Pancreas (tissue), 10 donors: ENCODE measurements at regions not wholly inside any gene's neighbourhood (a gene's known extent, or its start where the extent isn't known, plus 50 kb on each side); places are given as distances from the start of the nearest gene placed in this dataset.

Experiments
- ATAC-seq, 4 donors: fragments of 200-7000 bp; cut with Tn5 transposase; one replicate each; pipeline versions ENCODE4 v1.8.0 to v1.9.1; 2020; ENCODE audit warnings: mild to moderate bottlenecking in 4 of 4, moderate library complexity in 4 of 4
- DNase-seq, 6 donors: peaks; one replicate each; pipeline ENCODE4 v3.0.0-alpha.2; 2020
- FAIRE-seq: peaks from 2 replicates; lab custom pipeline; 2012; peaks lifted over from hg19 to GRCh38; lab: Jason Lieb, UNC
- H3K27ac ChIP-seq, 4 donors: fragments of 200-600 bp; sonication (generic); 1 replicate in 3 of 4; 2 replicates in 1 of 4; pipeline versions ENCODE4 v1.5.0 to v1.8.0; 2020
- H3K27me3 ChIP-seq, 4 donors: fragments of 200-600 bp; one replicate each; pipeline ENCODE4 v1.8.0; 2021
- H3K36me3 ChIP-seq, 3 donors: fragments of 200-600 bp; sonication (generic) in 1 of 3; one replicate each; pipeline versions ENCODE4 v1.5.0 to v1.8.0; 2020 to 2021
- H3K4me1 ChIP-seq, 3 donors: fragments of 200-600 bp; one replicate each; pipeline ENCODE4 v1.8.0; 2021
- H3K4me3 ChIP-seq, 4 donors: fragments of 200-600 bp; sonication (generic) in 2 of 4; one replicate each; pipeline versions ENCODE4 v1.5.0 to v1.8.0; 2020 to 2021
- H3K9me3 ChIP-seq, 4 donors: fragments of 200-600 bp; one replicate each; pipeline ENCODE4 v1.8.0; 2021
- WGBS, 2 donors: extraction: QIAGEN DNeasy Blood & Tissue Kit; methylation state at CpG; one replicate each; pipeline ENCODE4 v1.1.7; 2013; 5-methylcytosine and 5-hydroxymethylcytosine counted together
- intact Hi-C, 3 donors: fragments of 100-400 bp; cut with DNase I; formaldehyde crosslinking; loops; one replicate each; pipeline versions ENCODE4 v1.11.1 to v1.14.2; 2022
- TF ChIP-seq, protein P1 (sequence below), 4 donors: fragments of 200-600 bp; sonication (generic) in 3 of 4; IDR thresholded peaks; one replicate each; pipeline versions ENCODE4 v1.5.0 to v1.8.0; 2021; ENCODE audit warnings: antibody characterized with exemption in 4 of 4
- donor health status: healthy with polysubstance abuse.
- donor health status: DM: no; HTN: no; CAD: no; lungs with moderate emphysema.
- donor health status: DM: no; HTN: no; CAD: no.
- donor health status: control.
- donor health status: control.
- donor health status: Bipolar disorder and iron deficiency.
- donor health status: DM: yes; HTN: yes; CAD: no.
- donor health status: DM: no; HTN: no; CAD: no.
- donor health status: DM: no; HTN: no; CAD: no.
- donor health status: DM: yes; HTN: yes; CAD: no.

DNA sequence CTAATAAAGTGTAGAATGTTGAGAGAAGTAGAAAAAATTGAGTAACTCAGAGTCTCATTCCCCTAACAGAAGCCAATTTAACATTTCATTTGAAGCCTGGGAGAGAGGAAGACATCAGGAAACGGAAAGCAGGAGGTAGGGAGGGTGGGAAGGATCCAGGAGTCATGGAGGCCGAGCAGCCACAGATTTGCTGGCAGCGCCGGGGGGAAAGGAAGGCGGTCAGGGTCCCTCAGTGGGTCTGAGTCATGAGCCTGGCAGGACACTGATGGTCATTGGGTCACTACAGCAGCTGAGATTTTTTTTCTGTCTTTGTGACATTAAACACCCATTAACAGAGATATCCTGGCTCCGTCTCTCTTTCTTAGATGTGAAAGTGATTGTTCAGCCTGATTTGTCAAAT, 248.1 kb downstream of the EFNB2 start:
- ATAC-seq = peak in 1 of 4 donors; percentile 18
- Histone ChIP-seq H3K4me1 (no peaks in the 10 kb centered on the region), H3K9me3 (no peaks in the 10 kb centered on the region), H3K4me3 (no peak overlapping the region), H3K36me3 (no peaks in the 10 kb centered on the region), H3K27ac (no peak overlapping the region), H3K27me3 (no peaks in the 10 kb centered on the region)
- TF ChIP-seq, protein P1, sequence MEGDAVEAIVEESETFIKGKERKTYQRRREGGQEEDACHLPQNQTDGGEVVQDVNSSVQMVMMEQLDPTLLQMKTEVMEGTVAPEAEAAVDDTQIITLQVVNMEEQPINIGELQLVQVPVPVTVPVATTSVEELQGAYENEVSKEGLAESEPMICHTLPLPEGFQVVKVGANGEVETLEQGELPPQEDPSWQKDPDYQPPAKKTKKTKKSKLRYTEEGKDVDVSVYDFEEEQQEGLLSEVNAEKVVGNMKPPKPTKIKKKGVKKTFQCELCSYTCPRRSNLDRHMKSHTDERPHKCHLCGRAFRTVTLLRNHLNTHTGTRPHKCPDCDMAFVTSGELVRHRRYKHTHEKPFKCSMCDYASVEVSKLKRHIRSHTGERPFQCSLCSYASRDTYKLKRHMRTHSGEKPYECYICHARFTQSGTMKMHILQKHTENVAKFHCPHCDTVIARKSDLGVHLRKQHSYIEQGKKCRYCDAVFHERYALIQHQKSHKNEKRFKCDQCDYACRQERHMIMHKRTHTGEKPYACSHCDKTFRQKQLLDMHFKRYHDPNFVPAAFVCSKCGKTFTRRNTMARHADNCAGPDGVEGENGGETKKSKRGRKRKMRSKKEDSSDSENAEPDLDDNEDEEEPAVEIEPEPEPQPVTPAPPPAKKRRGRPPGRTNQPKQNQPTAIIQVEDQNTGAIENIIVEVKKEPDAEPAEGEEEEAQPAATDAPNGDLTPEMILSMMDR (IDR thresholded peaks at IDR 0.05) = no peak
- no peak for FAIRE-seq
- no peak for DNase-seq
- WGBS, 2 donors = 77 to 91% methylated on average over 6 of the region's 6 CpGs
- intact Hi-C loops = no loop called here

DNA sequence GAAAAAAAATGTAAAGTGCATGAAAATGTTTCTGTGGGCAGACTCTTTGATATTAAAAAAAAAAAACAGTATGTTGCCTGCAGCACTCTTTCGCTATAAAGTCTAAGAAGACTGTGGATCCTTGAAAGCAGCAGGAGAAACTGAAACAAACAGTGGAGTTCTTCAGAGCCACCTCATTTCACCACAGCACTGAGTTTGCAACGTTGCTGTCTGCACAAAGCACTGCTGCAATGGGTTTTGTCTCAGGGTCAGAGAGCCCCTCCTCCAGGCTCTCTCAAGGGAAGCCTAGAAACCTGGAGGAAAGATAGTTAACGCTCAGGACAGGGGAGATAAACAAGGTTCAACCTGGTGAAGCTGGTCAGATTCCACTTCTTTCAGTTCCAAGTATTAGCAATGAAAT, 248.7 kb downstream of the EFNB2 start:
- no peak for FAIRE-seq
- TF ChIP-seq, protein P1 (IDR thresholded peaks at IDR 0.05) = no peak
- no peak for DNase-seq
- Histone ChIP-seq H3K27me3 (no peaks in the 10 kb centered on the region), H3K4me1 (no peaks in the 10 kb centered on the region), H3K36me3 (no peaks in the 10 kb centered on the region), H3K9me3 (no peaks in the 10 kb centered on the region), H3K4me3 (no peak overlapping the region), H3K27ac (no peak overlapping the region)
- 23 to 26% methylated on average over 3 of the region's 3 CpGs for WGBS, 2 donors
- no peak for ATAC-seq
- intact Hi-C loops = no loop called here

DNA sequence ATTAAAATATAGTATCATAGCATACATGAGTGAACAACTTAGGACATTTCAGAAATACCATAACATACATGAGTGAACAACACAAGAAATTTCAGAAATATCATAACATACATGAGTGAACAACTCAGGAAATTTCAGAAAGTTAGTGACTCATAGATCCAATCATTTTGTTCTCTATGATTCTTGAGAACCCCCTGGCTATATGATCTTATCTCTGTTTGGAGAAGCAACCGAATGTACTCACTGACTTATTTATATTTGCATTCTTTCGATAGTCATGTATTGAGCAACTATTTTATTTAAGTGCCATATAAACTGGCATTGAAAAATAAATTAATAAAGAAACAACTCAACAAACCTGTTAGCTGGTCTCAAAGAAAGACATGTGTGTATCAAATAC, 251.1 kb downstream of the EFNB2 start:
- FAIRE-seq = no peak
- Histone ChIP-seq H3K9me3 (no peaks in the 10 kb centered on the region), H3K36me3 (no peaks in the 10 kb centered on the region), H3K4me1 (no peaks in the 10 kb centered on the region), H3K4me3 (no peak overlapping the region), H3K27ac (no peak overlapping the region), H3K27me3 (no peaks in the 10 kb centered on the region)
- TF ChIP-seq, protein P1 (IDR thresholded peaks at IDR 0.05) = no peak
- no peak for DNase-seq
- intact Hi-C loops = no loop called here
- no peak for ATAC-seq
- 53 to 66% methylated on average over 2 of the region's 2 CpGs for WGBS, 2 donors

DNA sequence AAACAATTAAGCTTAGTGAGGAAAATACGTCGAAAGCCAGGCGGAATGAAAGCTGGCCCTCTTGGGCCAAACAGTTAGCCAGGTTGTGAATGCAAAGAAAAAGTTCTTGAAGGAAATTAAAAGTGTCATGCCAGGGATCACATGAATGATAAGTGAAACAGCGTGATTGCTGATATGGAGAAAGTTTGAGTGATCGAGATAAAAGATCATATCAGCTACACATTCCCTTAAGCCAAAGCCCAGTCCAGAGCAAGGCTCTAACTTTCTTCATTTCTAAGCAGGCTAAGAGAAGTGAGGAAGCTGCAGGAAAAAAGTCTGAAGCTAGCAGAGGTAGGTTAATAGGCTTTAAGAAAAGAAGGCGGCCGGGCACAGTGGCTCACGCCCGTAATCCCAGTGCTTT, 254.0 kb downstream of the EFNB2 start:
- ATAC-seq (no peak), FAIRE-seq (no peak), DNase-seq (no peak)
- Histone ChIP-seq H3K4me1 (no peaks in the 10 kb centered on the region), H3K4me3 (no peak overlapping the region), H3K27me3 (no peaks in the 10 kb centered on the region), H3K27ac (no peak overlapping the region), H3K36me3 (no peaks in the 10 kb centered on the region), H3K9me3 (no peaks in the 10 kb centered on the region)
- intact Hi-C loops = no loop called here
- TF ChIP-seq, protein P1 (IDR thresholded peaks at IDR 0.05) = no peak
- WGBS, 2 donors = 80 to 90% methylated on average over 8 to 9 of the region's 9 CpGs

DNA sequence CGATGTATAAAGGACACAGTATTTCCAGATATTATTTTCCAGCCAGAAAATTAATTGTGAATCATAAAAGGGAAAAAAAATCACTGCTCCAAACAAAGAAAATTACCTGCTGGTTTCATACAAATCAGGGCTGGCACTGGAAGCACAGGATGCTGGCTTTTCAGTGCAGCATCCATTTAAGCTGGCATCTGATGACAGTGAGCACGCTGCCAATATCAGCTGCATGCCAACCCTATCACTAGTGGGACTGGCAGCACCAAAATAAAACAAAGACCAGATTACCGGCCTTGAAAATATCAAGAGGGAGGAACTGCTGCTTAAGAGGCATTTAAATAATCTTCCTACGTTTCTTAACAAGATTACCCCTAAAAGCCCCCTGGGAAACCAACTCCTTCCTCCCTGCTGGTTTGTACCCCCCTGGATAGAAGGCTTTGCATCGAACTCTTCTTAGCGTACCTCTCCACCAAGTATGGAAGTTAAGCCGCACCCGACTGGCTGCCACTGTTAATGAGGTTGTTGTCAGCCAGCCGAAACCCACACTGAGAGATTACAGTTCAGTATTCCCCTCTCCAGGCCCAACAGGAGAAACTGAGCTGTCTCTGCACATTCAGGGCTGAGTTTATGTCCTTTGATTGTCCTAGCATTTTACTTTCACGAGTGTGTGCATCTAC, 257.8 kb downstream of the EFNB2 start:
- WGBS, 2 donors = 62% methylated on average over 10 of the region's 10 CpGs
- intact Hi-C loops = no loop called here
- no peak for ATAC-seq
- DNase-seq = no peak
- Histone ChIP-seq H3K4me3 (no peak overlapping the region), H3K4me1 (no peaks in the 10 kb centered on the region), H3K27me3 (no peaks in the 10 kb centered on the region), H3K9me3 (no peaks in the 10 kb centered on the region), H3K36me3 (no peaks in the 10 kb centered on the region), H3K27ac (no peak overlapping the region)
- FAIRE-seq = no peak
- TF ChIP-seq, protein P1 (IDR thresholded peaks at IDR 0.05) = no peak
